Liver (tissue), 8 donors: ENCODE measurements at regions not wholly inside any gene's neighbourhood (a gene's known extent, or its start where the extent isn't known, plus 50 kb on each side); places are given as distances from the start of the nearest gene placed in this dataset.

Experiments
- DNase-seq: peaks from one replicate; pipeline ENCODE4 v3.0.0-alpha.2; 2017; ENCODE audit warnings: low spot score
- H3K27ac ChIP-seq, 2 donors: one replicate each; pipeline ENCODE4 v1.7.0; 2013; ENCODE audit warnings: inconsistent platforms in 2 of 2, low read length in 2 of 2, control low read depth in 1 of 2, low read depth in 1 of 2, mild to moderate bottlenecking in 1 of 2
- H3K27me3 ChIP-seq, 4 donors: one replicate each; pipeline versions ENCODE4 v1.6.1 to v1.7.0; 2013; ENCODE audit warnings: low read length in 3 of 4, inconsistent platforms in 1 of 4, mild to moderate bottlenecking in 1 of 4, moderate library complexity in 1 of 4; ENCODE audit not compliant: control insufficient read depth in 4 of 4, insufficient read depth in 4 of 4
- H3K36me3 ChIP-seq, 4 donors: one replicate each; pipeline versions ENCODE4 v1.6.1 to v1.7.0; 2013; ENCODE audit warnings: low read length in 3 of 4, mild to moderate bottlenecking in 3 of 4, low read depth in 1 of 4, moderate library complexity in 1 of 4; ENCODE audit not compliant: control insufficient read depth in 4 of 4, insufficient read depth in 3 of 4
- H3K4me1 ChIP-seq, 4 donors: one replicate each; pipeline versions ENCODE4 v1.6.1 to v1.7.0; 2013; ENCODE audit warnings: low read length in 3 of 4, mild to moderate bottlenecking in 3 of 4, moderate library complexity in 1 of 4; ENCODE audit not compliant: control insufficient read depth in 4 of 4, insufficient read depth in 4 of 4
- H3K4me3 ChIP-seq, 3 donors: one replicate each; pipeline versions ENCODE4 v1.6.1 to v1.7.0; 2013; ENCODE audit warnings: low read length in 3 of 3, control low read depth in 1 of 3, low read depth in 1 of 3, mild to moderate bottlenecking in 1 of 3
- H3K9ac ChIP-seq, 2 donors: one replicate each; pipeline ENCODE4 v1.7.0; 2013; ENCODE audit warnings: low read length in 2 of 2, mild to moderate bottlenecking in 2 of 2, moderate library complexity in 2 of 2, control low read depth in 1 of 2, low read depth in 1 of 2
- H3K9me3 ChIP-seq, 4 donors: one replicate each; pipeline versions ENCODE4 v1.6.1 to v1.7.0; 2013; ENCODE audit warnings: low read length in 3 of 4; ENCODE audit not compliant: control insufficient read depth in 4 of 4
- EGR1 ChIP-seq, 2 donors: IDR thresholded peaks; 2 replicates each; pipeline ENCODE4 v1.6.1; 2016 to 2018; ENCODE audit warnings: antibody characterized with exemption in 2 of 2, low read depth in 2 of 2
- FOXA1 ChIP-seq: IDR thresholded peaks from 2 replicates; pipeline ENCODE4 v1.6.1; 2016; ENCODE audit warnings: antibody characterized with exemption
- FOXA2 ChIP-seq: IDR thresholded peaks from 2 replicates; pipeline ENCODE4 v1.6.1; 2016; ENCODE audit warnings: antibody characterized with exemption
- GABPA ChIP-seq, 2 donors: IDR thresholded peaks in 1 of 2; conservative IDR thresholded peaks in 1 of 2; 2 replicates each; pipeline ENCODE4 v1.6.1; 2016; ENCODE audit warnings: antibody characterized with exemption in 2 of 2, mild to moderate bottlenecking in 1 of 2, moderate library complexity in 1 of 2
- HNF4A ChIP-seq, 2 donors: conservative IDR thresholded peaks; 2 replicates each; pipeline ENCODE4 v1.6.1; 2016; ENCODE audit warnings: antibody characterized with exemption in 2 of 2, mild to moderate bottlenecking in 2 of 2
- HNF4G ChIP-seq: IDR thresholded peaks from 2 replicates; pipeline ENCODE4 v1.6.1; 2016; ENCODE audit warnings: antibody characterized with exemption
- JUND ChIP-seq, 2 donors: IDR thresholded peaks; 2 replicates each; pipeline ENCODE4 v1.6.1; 2016; ENCODE audit warnings: antibody characterized with exemption in 2 of 2
- NR2F2 ChIP-seq: IDR thresholded peaks from 2 replicates; pipeline ENCODE4 v1.6.1; 2016; ENCODE audit warnings: antibody characterized with exemption
- RAD21 ChIP-seq, 2 donors: IDR thresholded peaks; 2 replicates each; pipeline ENCODE4 v1.6.1; 2016; ENCODE audit warnings: antibody characterized with exemption in 2 of 2, mild to moderate bottlenecking in 2 of 2
- RXRA ChIP-seq, 2 donors: IDR thresholded peaks; 2 replicates each; pipeline ENCODE4 v1.6.1; 2017 to 2018; ENCODE audit warnings: antibody characterized with exemption in 2 of 2, mild to moderate bottlenecking in 1 of 2
- SP1 ChIP-seq: IDR thresholded peaks from 2 replicates; pipeline ENCODE4 v1.6.1; 2018; ENCODE audit warnings: antibody characterized with exemption, mild to moderate bottlenecking
- TAF1 ChIP-seq: conservative IDR thresholded peaks from 2 replicates; pipeline ENCODE4 v1.6.1; 2016; ENCODE audit warnings: antibody characterized with exemption, mild to moderate bottlenecking
- YY1 ChIP-seq: IDR thresholded peaks from 2 replicates; pipeline ENCODE4 v1.6.1; 2016; ENCODE audit warnings: antibody characterized with exemption, mild to moderate bottlenecking
- WGBS: extraction: QIAGEN DNeasy Blood & Tissue Kit; methylation state at CpG from one replicate; pipeline ENCODE4 v1.1.7; 2013; 5-methylcytosine and 5-hydroxymethylcytosine counted together
- TF ChIP-seq, protein P1 (sequence below): IDR thresholded peaks from 2 replicates; pipeline ENCODE4 v1.6.1; 2016; ENCODE audit warnings: antibody characterized with exemption
- TF ChIP-seq, protein P2 (sequence below): IDR thresholded peaks from 2 replicates; pipeline ENCODE4 v1.6.1; 2016; ENCODE audit warnings: antibody characterized with exemption
- TF ChIP-seq, protein P3 (sequence below): IDR thresholded peaks from 2 replicates; pipeline ENCODE4 v1.6.1; 2016; ENCODE audit warnings: antibody characterized with exemption
- TF ChIP-seq, protein P4 (sequence below): IDR thresholded peaks from 2 replicates; pipeline ENCODE4 v1.6.1; 2016; ENCODE audit warnings: antibody characterized with exemption, mild to moderate bottlenecking
- TF ChIP-seq, protein P5 (sequence below): fragments of 150-350 bp; IDR thresholded peaks from 2 replicates; pipeline ENCODE4 v1.5.1; 2017; ENCODE audit warnings: improper control_type of control experiment, low read depth, low read length; ENCODE audit not compliant: missing input control
- donor health status: healthy.
- donor health status: healthy.
- donor health status: healthy.
- donor health status: healthy.
- donor health status: healthy.

DNA sequence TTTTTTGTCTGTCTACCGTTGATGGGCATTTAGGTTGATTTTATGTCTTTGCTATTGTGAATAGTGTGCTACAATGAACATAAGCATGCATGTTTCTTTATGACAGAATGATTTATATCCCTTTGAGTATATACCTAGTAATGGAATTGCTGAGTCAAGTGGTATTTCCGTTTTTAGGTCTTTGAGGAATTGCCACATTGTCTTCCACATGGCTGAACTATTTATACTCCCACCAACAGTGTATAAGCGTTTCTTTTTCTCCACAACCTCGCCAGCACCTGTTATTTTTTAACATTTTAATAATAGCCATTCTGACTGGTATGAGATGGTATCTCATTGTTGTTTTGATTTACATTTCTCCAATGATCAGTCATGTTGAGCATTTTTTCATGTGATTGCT, 89.6 kb upstream of the GALNT15 start:
- DNase-seq: no peak
- Histone ChIP-seq H3K9me3 (peaks cover 0 to 4% (median 0%) of the 10 kb centered on the region in 4 donors), H3K4me1 (no peaks in the 10 kb centered on the region), H3K4me3 (no peak overlapping the region), H3K27me3 (no peaks in the 10 kb centered on the region), H3K27ac (no peak overlapping the region), H3K36me3 (no peaks in the 10 kb centered on the region), H3K9ac (no peak overlapping the region)
- TF ChIP-seq GABPA (IDR thresholded peaks at IDR 0.05 in 1 of 2, conservative IDR thresholded peaks at IDR 0.05 in 1 of 2) (no peak), SP1 (no peak), RXRA (IDR thresholded peaks at IDR 0.05) (no peak), YY1 (no peak), FOXA2 (no peak), JUND (IDR thresholded peaks at IDR 0.05) (no peak), HNF4G (no peak), NR2F2 (no peak), TAF1 (no peak), RAD21 (IDR thresholded peaks at IDR 0.05) (no peak), EGR1 (IDR thresholded peaks at IDR 0.05; ENCODE audit: low read depth in 2 of 2) (no peak), FOXA1 (no peak), HNF4A (conservative IDR thresholded peaks at IDR 0.05) (no peak)
- TF ChIP-seq, protein P1, sequence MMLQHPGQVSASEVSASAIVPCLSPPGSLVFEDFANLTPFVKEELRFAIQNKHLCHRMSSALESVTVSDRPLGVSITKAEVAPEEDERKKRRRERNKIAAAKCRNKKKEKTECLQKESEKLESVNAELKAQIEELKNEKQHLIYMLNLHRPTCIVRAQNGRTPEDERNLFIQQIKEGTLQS: no peak
- TF ChIP-seq, protein P2, sequence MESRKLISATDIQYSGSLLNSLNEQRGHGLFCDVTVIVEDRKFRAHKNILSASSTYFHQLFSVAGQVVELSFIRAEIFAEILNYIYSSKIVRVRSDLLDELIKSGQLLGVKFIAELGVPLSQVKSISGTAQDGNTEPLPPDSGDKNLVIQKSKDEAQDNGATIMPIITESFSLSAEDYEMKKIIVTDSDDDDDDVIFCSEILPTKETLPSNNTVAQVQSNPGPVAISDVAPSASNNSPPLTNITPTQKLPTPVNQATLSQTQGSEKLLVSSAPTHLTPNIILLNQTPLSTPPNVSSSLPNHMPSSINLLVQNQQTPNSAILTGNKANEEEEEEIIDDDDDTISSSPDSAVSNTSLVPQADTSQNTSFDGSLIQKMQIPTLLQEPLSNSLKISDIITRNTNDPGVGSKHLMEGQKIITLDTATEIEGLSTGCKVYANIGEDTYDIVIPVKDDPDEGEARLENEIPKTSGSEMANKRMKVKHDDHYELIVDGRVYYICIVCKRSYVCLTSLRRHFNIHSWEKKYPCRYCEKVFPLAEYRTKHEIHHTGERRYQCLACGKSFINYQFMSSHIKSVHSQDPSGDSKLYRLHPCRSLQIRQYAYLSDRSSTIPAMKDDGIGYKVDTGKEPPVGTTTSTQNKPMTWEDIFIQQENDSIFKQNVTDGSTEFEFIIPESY: no peak
- TF ChIP-seq, protein P3, sequence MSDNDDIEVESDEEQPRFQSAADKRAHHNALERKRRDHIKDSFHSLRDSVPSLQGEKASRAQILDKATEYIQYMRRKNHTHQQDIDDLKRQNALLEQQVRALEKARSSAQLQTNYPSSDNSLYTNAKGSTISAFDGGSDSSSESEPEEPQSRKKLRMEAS: no peak
- TF ChIP-seq, protein P4, sequence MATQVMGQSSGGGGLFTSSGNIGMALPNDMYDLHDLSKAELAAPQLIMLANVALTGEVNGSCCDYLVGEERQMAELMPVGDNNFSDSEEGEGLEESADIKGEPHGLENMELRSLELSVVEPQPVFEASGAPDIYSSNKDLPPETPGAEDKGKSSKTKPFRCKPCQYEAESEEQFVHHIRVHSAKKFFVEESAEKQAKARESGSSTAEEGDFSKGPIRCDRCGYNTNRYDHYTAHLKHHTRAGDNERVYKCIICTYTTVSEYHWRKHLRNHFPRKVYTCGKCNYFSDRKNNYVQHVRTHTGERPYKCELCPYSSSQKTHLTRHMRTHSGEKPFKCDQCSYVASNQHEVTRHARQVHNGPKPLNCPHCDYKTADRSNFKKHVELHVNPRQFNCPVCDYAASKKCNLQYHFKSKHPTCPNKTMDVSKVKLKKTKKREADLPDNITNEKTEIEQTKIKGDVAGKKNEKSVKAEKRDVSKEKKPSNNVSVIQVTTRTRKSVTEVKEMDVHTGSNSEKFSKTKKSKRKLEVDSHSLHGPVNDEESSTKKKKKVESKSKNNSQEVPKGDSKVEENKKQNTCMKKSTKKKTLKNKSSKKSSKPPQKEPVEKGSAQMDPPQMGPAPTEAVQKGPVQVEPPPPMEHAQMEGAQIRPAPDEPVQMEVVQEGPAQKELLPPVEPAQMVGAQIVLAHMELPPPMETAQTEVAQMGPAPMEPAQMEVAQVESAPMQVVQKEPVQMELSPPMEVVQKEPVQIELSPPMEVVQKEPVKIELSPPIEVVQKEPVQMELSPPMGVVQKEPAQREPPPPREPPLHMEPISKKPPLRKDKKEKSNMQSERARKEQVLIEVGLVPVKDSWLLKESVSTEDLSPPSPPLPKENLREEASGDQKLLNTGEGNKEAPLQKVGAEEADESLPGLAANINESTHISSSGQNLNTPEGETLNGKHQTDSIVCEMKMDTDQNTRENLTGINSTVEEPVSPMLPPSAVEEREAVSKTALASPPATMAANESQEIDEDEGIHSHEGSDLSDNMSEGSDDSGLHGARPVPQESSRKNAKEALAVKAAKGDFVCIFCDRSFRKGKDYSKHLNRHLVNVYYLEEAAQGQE: no peak
- TF ChIP-seq, protein P5, sequence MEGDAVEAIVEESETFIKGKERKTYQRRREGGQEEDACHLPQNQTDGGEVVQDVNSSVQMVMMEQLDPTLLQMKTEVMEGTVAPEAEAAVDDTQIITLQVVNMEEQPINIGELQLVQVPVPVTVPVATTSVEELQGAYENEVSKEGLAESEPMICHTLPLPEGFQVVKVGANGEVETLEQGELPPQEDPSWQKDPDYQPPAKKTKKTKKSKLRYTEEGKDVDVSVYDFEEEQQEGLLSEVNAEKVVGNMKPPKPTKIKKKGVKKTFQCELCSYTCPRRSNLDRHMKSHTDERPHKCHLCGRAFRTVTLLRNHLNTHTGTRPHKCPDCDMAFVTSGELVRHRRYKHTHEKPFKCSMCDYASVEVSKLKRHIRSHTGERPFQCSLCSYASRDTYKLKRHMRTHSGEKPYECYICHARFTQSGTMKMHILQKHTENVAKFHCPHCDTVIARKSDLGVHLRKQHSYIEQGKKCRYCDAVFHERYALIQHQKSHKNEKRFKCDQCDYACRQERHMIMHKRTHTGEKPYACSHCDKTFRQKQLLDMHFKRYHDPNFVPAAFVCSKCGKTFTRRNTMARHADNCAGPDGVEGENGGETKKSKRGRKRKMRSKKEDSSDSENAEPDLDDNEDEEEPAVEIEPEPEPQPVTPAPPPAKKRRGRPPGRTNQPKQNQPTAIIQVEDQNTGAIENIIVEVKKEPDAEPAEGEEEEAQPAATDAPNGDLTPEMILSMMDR: no peak
- 76% methylated on average over 4 of the region's 4 CpGs for WGBS
